Trophoblast cell (in vitro differentiated cells and primary cell): ENCODE measurements at regions not wholly inside any gene's neighbourhood (a gene's known extent, or its start where the extent isn't known, plus 50 kb on each side); places are given as distances from the start of the nearest gene placed in this dataset.

Source experiments
- DNase-seq, 2 donors: peaks; one replicate each; pipeline ENCODE4 v3.0.0-alpha.2; 2016
- H2AFZ ChIP-seq: 2 replicates; pipeline ENCODE4 v1.6.1; 2013; ENCODE audit warnings: low read length, moderate library complexity, mild to moderate bottlenecking; ENCODE audit not compliant: insufficient read depth, poor library complexity
- H2AK5ac ChIP-seq: 2 replicates; pipeline ENCODE4 v1.6.1; 2013; ENCODE audit warnings: mild to moderate bottlenecking, low read length
- H2BK120ac ChIP-seq: 2 replicates; pipeline ENCODE4 v1.6.1; 2013; ENCODE audit warnings: low read length, mild to moderate bottlenecking, moderate library complexity; ENCODE audit not compliant: insufficient read depth, poor library complexity
- H2BK12ac ChIP-seq: 2 replicates; pipeline ENCODE4 v1.6.1; 2013; ENCODE audit warnings: mild to moderate bottlenecking, low read length, moderate library complexity
- H2BK5ac ChIP-seq: 2 replicates; pipeline ENCODE4 v1.6.1; 2013; ENCODE audit warnings: low read length, low read depth, moderate library complexity, mild to moderate bottlenecking; ENCODE audit not compliant: poor library complexity
- H3K14ac ChIP-seq: 2 replicates; pipeline ENCODE4 v1.6.1; 2013; ENCODE audit warnings: mild to moderate bottlenecking, low read length
- H3K18ac ChIP-seq: 2 replicates; pipeline ENCODE4 v1.6.1; 2013; ENCODE audit warnings: mild to moderate bottlenecking, low read length
- H3K23ac ChIP-seq: 2 replicates; pipeline ENCODE4 v1.6.1; 2013; ENCODE audit warnings: low read length
- H3K27ac ChIP-seq: 2 replicates; pipeline ENCODE4 v1.5.1; 2013; ENCODE audit warnings: low read depth, mild to moderate bottlenecking, inconsistent platforms, low read length, moderate library complexity
- H3K27me3 ChIP-seq: 2 replicates; pipeline ENCODE4 v1.6.1; 2013; ENCODE audit warnings: inconsistent platforms, mild to moderate bottlenecking, low read length, moderate library complexity; ENCODE audit not compliant: insufficient read depth
- H3K36me3 ChIP-seq, 2 experiments: 1 replicate in 1 of 2; 2 replicates in 1 of 2; pipeline ENCODE4 v1.6.1; 2013; ENCODE audit warnings: low read length in 2 of 2, mild to moderate bottlenecking in 2 of 2, moderate library complexity in 1 of 2; ENCODE audit not compliant: insufficient read depth in 2 of 2, control insufficient read depth in 1 of 2
- H3K4ac ChIP-seq: 2 replicates; pipeline ENCODE4 v1.6.1; 2013; ENCODE audit warnings: low read depth, mild to moderate bottlenecking, low read length, moderate library complexity
- H3K4me1 ChIP-seq, 2 experiments: 1 replicate in 1 of 2; 2 replicates in 1 of 2; pipeline ENCODE4 v1.6.1; 2013; ENCODE audit warnings: low read length in 2 of 2, mild to moderate bottlenecking in 2 of 2, moderate library complexity in 1 of 2; ENCODE audit not compliant: insufficient read depth in 2 of 2, control insufficient read depth in 1 of 2
- H3K4me2 ChIP-seq: 2 replicates; pipeline ENCODE4 v1.6.1; 2013; ENCODE audit warnings: inconsistent platforms, mild to moderate bottlenecking, low read length, moderate library complexity
- H3K4me3 ChIP-seq: 2 replicates; pipeline ENCODE4 v1.5.1; 2013; ENCODE audit warnings: mild to moderate bottlenecking, low read depth, low read length, inconsistent platforms
- H3K79me1 ChIP-seq: one replicate; pipeline ENCODE4 v1.6.1; 2013; ENCODE audit warnings: low read length
- H3K79me2 ChIP-seq: 2 replicates; pipeline ENCODE4 v1.6.1; 2013; ENCODE audit warnings: low read length, mild to moderate bottlenecking; ENCODE audit not compliant: control insufficient read depth, insufficient read depth, poor library complexity
- H3K9ac ChIP-seq: 2 replicates; pipeline ENCODE4 v1.6.1; 2013; ENCODE audit warnings: mild to moderate bottlenecking, low read length
- H3K9me3 ChIP-seq: 2 replicates; pipeline ENCODE4 v1.6.1; 2013; ENCODE audit warnings: low read depth, mild to moderate bottlenecking, control low read depth, inconsistent platforms, low read length; ENCODE audit not compliant: insufficient read depth
- H4K12ac ChIP-seq: 2 replicates; pipeline ENCODE4 v1.6.1; 2013; ENCODE audit warnings: low read depth, mild to moderate bottlenecking, low read length, moderate library complexity
- H4K8ac ChIP-seq: 2 replicates; pipeline ENCODE4 v1.6.1; 2013; ENCODE audit warnings: low read depth, mild to moderate bottlenecking, low read length, moderate library complexity
- H4K91ac ChIP-seq: one replicate; pipeline ENCODE4 v1.6.1; 2013; ENCODE audit warnings: low read depth, mild to moderate bottlenecking, low read length, moderate library complexity
- WGBS: extraction: QIAGEN DNeasy Blood & Tissue Kit; methylation state at CpG from one replicate; pipeline ENCODE4 v1.1.7; 2013; ENCODE audit warnings: missing lambda C conversion rate; ENCODE audit not compliant: insufficient read length, insufficient coverage; ENCODE audit errors: extremely low coverage; 5-methylcytosine and 5-hydroxymethylcytosine counted together

DNA sequence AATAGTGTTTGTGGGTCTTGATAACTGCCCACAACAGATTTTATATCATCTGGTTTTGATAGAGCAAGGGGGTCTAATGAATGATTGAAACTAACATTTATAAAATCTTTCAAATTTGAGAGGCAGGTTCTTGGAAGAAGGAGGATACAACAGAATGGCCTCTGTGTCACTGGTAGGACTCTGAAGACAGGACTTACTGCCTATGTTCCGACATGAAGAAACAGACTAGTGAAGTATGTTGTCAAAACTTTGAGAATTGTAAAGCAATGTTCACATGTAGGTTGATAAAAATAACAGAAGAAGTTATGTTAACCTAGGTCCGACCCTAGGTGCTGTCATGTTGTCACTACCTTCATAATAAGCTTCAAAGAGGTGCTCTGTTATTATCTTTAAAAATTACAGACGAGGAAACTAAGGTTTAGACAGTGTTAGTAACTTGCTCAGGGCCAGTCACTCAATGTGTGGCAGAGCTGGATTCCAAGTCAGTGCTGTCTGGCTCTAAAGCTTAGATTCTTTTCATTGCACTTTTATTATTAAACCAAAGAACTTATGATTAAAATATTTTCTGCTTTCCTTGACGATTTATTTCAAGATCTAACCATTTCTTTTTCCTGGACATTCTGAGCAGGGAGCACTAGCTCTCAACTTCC lies 146.2 kb downstream of the RPIA start:
- H3K9ac ChIP-seq = no peak overlapping the region
- H3K18ac ChIP-seq = no peak overlapping the region
- no CpG with 5 or more reads among the region's 4 CpGs for WGBS
- H2AFZ ChIP-seq = no peak overlapping the region
- H3K79me1 ChIP-seq = no peaks in the 10 kb centered on the region
- H2BK12ac ChIP-seq = no peak overlapping the region
- no peaks in the 10 kb centered on the region for H3K79me2 ChIP-seq
- no peak overlapping the region for H3K4me2 ChIP-seq
- no peak overlapping the region for H4K12ac ChIP-seq
- H2BK120ac ChIP-seq = no peak overlapping the region
- H3K4ac ChIP-seq = no peak overlapping the region
- no peak overlapping the region for H3K27ac ChIP-seq
- H3K4me3 ChIP-seq = no peak overlapping the region
- H2BK5ac ChIP-seq = no peak overlapping the region
- H3K27me3 ChIP-seq = no peaks in the 10 kb centered on the region
- no peak for DNase-seq
- H2AK5ac ChIP-seq = no peak overlapping the region
- H4K8ac ChIP-seq = no peak overlapping the region
- no peaks in the 10 kb centered on the region for H3K4me1 ChIP-seq
- no peak overlapping the region for H4K91ac ChIP-seq
- no peak overlapping the region for H3K23ac ChIP-seq
- no peaks in the 10 kb centered on the region for H3K9me3 ChIP-seq
- no peaks in the 10 kb centered on the region for H3K36me3 ChIP-seq
- H3K14ac ChIP-seq = no peak overlapping the region

DNA sequence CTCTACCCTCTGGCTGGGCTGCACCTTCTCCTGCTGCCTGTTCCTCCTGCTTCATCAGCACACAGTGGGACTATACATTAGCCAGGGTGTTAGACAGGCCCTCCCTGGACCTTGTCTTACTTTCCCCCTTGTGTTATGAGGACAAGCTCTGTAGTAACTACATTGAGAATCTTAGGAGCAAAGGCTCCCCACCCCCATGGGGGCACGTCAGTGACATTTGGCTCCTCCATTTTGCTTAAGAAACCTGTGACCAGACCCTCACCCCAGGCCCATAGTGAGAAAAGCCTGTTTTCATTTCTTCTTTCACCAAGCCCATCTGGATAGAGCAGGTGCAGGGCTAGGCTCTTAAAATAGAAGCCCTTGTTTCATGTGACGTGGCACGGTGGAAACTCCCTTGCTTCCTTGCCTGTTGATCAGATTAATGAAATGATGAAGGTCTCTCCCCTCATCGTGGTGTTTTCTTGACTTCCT lies 146.7 kb downstream of the RPIA start:
- no peak overlapping the region for H4K8ac ChIP-seq
- no peaks in the 10 kb centered on the region for H3K9me3 ChIP-seq
- H3K79me2 ChIP-seq = no peaks in the 10 kb centered on the region
- H2BK5ac ChIP-seq = no peak overlapping the region
- H3K79me1 ChIP-seq = no peaks in the 10 kb centered on the region
- no peak for DNase-seq
- no peak overlapping the region for H4K12ac ChIP-seq
- no peak overlapping the region for H3K4me2 ChIP-seq
- H3K23ac ChIP-seq = no peak overlapping the region
- H2AK5ac ChIP-seq = no peak overlapping the region
- H3K14ac ChIP-seq = no peak overlapping the region
- H3K18ac ChIP-seq = no peak overlapping the region
- no peak overlapping the region for H3K4me3 ChIP-seq
- H3K36me3 ChIP-seq = no peaks in the 10 kb centered on the region
- no peak overlapping the region for H2BK12ac ChIP-seq
- WGBS = no CpG with 5 or more reads among the region's 4 CpGs
- H2BK120ac ChIP-seq = no peak overlapping the region
- H2AFZ ChIP-seq = no peak overlapping the region
- no peak overlapping the region for H3K27ac ChIP-seq
- H3K27me3 ChIP-seq = no peaks in the 10 kb centered on the region
- H3K4ac ChIP-seq = no peak overlapping the region
- no peak overlapping the region for H3K9ac ChIP-seq
- no peaks in the 10 kb centered on the region for H3K4me1 ChIP-seq
- no peak overlapping the region for H4K91ac ChIP-seq

DNA sequence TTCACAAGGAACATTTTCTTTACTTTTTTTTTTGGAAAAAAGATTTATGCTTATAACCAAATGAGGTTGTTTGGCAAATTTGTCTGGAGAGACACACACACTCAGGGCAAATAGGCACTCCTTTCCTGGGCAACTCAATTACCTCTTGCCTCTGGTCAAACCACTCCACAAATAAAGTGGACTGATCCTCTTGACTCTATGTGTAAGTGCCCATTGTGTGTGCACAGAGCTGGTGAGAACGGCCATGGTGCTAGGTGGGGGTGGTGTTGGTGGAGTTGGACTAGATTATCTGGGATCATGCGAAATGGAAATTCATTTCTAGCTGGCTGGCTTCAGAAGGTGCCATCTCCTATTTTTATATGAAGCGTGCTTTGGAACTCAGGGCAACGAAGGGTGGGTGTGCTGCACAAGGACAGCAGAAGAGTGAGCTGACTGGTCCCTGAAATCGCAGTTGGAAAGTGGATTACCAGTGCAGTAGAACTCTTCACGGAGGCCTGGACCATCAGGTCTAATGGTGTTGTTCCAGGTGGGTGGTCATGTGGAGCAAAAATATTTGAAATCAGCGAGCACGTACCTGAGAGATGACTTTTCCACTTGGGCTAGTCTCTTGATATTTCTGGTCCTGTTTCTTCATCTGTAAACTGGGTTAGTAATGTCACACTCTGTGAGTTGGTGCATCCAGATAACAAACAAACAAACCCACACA lies 149.9 kb downstream of the RPIA start:
- Histone ChIP-seq H3K4me2 (no peak overlapping the region), H2BK5ac (no peak overlapping the region), H3K27ac (no peak overlapping the region), H3K79me1 (no peaks in the 10 kb centered on the region), H3K14ac (no peak overlapping the region), H3K23ac (no peak overlapping the region), H3K9ac (no peak overlapping the region), H4K91ac (no peak overlapping the region), H3K4me3 (no peak overlapping the region), H3K9me3 (no peaks in the 10 kb centered on the region), H3K18ac (no peak overlapping the region), H2BK120ac (no peak overlapping the region), H4K8ac (no peak overlapping the region), H3K4me1 (no peaks in the 10 kb centered on the region), H3K79me2 (no peaks in the 10 kb centered on the region), H2AK5ac (no peak overlapping the region), H3K27me3 (no peaks in the 10 kb centered on the region), H3K36me3 (no peaks in the 10 kb centered on the region), H4K12ac (no peak overlapping the region), H2AFZ (no peak overlapping the region), H3K4ac (no peak overlapping the region), H2BK12ac (no peak overlapping the region)
- DNase-seq = no peak
- WGBS = no CpG with 5 or more reads among the region's 8 CpGs

DNA sequence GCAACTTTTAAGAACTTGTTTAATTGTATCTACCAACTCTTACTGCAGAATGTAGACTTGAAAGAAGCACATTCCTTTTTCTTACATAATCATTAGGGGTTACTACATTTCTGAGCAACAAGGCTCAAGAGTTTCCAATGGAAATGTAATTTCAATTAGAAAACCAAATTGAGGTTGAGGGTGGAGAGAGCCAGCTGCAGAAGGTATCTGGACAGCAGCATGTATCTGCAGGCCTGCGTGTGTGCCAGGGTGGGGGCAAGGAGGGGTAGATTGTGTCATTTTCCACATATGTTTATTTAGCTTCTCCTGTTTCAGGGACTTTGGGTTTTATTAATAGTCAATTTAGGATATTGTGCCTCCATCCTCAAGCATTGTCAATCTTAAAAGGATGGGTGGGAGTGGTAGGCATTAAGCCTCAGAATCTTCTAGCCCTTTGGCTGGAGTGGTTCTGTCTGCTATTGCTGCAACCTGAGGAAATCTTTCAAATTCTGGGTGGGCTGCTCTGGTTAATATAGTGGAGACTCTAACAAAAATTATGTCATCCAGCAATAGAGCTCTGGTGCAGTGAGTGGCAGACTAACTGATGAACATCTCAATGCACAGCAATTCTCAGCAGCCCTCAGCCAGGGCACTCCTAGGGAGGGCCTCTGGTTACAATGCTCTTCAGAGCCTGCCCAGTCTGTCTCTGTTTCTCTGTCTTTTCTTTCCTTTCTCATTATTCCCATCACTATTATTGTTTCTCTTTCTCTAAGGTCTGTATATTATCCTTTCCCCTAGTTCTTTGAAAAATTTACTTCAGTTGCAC lies 151.4 kb downstream of the RPIA start:
- Histone ChIP-seq H2AK5ac (no peak overlapping the region), H3K4me2 (no peak overlapping the region), H3K18ac (no peak overlapping the region), H3K27ac (no peak overlapping the region), H4K8ac (no peak overlapping the region), H3K27me3 (no peaks in the 10 kb centered on the region), H3K79me2 (no peaks in the 10 kb centered on the region), H2BK5ac (no peak overlapping the region), H2BK120ac (no peak overlapping the region), H2AFZ (no peak overlapping the region), H3K4ac (no peak overlapping the region), H3K36me3 (no peaks in the 10 kb centered on the region), H3K4me3 (no peak overlapping the region), H3K9me3 (no peaks in the 10 kb centered on the region), H3K23ac (no peak overlapping the region), H3K14ac (no peak overlapping the region), H2BK12ac (no peak overlapping the region), H3K9ac (no peak overlapping the region), H3K79me1 (no peaks in the 10 kb centered on the region), H4K12ac (no peak overlapping the region), H4K91ac (no peak overlapping the region), H3K4me1 (no peaks in the 10 kb centered on the region)
- no CpG with 5 or more reads among the region's 1 CpG for WGBS
- peak in 1 of 2 donors; percentile 17 for DNase-seq
